ENCODE measurements at regions not wholly inside any gene's neighbourhood (a gene's known extent, or its start where the extent isn't known, plus 50 kb on each side); places are given as distances from the start of the nearest gene placed in this dataset.
A peak's percentile ranks its signal among the peaks of the same experiment; 100 is the strongest.
"Not testable (repeated sequence)": the region's sequence is repeated elsewhere in the genome, so short reads cannot be mapped to it uniquely, and the experiment has no call there.

DNA sequence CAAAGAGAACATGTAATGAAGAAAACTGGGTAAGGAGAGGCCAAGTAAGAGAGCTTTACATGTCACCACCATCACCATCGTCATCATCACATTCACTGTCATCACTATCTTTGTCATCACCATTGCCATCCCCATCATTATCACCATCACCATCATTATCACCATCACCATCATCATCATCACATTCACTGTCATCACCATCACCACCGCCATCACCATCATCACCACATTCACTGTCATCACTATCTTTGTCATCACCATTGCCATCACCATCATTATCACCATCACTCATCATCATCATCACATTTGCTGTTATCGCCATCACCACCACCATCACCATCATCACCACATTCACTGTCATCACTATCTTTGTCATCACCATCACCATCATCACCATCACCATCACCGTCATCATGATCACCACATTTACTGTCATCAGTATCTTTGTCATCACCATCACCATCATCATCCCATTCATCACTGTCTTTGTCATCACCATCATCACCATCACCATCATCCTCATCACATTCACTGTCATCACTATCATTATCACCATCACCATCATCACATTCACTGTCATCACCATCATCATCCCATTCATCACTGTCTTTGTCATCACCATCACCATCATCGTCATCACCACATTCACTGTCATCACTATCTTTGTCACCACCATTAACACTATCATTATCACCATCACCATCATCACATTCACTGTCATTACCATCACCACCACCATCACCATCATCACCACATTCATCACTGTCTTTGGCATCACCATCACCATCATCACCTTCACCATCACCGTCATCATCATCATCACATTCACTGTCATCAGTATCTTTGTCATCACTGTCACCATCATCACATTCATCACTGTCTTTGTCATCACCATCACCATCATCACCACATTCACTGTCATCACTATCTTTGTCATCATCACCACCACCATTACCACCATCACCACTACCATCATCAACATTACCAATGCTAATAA is 172.3 kb downstream of the ERMARD start:
- in situ Hi-C loops (cut with MboI; ENCODE audit: low pct_unique_long_range_greater_than_20kb, low sequenced_read_pairs) = no loop called here

DNA sequence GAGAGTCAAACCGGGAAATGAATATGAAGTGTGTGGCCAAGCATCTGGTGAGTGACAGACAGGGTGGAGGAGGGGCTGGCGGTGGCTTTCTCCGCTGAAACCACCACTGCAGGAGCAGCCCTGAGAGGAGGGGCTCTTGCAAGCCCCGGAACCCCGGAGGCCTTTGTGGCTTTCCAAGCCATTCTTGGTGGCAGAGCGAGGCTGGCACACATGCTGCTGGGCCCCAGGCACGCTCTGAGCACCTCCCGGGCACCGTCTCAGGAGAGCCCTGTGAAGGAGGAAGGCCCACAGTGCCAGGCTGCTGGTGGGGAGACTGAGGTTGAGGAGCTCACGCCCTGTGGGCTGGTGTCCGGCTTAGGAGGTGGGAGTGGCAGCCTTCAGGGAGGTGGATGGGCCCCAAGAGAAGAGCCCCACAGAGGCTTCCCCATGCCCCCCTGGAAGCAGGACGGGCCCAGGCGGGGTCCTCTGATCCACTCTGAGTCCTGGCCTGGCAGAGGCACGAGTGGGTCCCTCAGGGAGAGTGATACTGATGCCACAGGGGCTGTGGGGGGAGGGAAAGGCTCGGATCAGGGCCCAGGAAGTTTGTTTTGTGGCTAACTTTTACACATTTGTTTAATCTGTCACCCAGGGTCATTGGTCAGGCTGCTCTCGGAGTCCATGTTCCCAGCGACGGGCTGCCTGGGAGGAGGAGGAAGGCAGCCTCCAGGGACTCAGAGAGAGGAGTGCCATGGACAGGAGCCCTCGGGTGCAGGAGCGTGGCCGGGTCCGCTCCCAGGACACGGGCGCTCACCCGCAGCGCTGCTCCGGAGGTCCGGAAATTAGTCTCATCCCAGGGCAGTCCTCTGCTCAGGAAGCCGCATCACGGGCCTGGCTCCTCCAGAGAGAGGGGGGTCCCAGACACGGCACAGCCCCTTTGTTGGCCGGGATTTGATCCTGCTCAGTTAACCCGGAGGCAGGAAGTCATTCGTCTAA is 170.7 kb downstream of the ERMARD start:
- no peak for DNase-seq
- in situ Hi-C loops (cut with MboI; ENCODE audit: low pct_unique_long_range_greater_than_20kb, low sequenced_read_pairs) = no loop called here

More for the DNA sequence above, 172.3 kb downstream of the ERMARD start:
- no peak for DNase-seq

DNA sequence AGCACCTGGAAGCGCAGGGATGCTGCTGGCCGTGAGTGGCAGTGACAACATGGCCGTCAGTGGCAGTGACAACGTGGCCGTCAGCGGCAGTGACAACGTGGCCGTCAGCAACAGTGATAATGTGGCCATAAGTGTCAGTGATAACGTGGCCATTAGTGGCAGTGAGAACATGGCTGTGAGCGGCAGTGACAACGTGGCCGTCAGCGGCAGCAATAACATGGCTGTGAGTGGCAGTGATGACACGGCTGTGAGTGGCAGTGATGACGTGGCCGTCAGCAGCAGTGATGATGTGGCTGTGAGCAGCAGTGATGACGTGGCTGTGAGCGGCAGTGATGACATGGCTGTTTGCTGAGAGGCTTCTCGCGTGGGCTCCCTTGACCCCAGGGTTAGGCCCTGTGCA is 169.8 kb downstream of the ERMARD start:
- no peak for DNase-seq
- in situ Hi-C loops (cut with MboI; ENCODE audit: low pct_unique_long_range_greater_than_20kb, low sequenced_read_pairs) = no loop called here

DNA sequence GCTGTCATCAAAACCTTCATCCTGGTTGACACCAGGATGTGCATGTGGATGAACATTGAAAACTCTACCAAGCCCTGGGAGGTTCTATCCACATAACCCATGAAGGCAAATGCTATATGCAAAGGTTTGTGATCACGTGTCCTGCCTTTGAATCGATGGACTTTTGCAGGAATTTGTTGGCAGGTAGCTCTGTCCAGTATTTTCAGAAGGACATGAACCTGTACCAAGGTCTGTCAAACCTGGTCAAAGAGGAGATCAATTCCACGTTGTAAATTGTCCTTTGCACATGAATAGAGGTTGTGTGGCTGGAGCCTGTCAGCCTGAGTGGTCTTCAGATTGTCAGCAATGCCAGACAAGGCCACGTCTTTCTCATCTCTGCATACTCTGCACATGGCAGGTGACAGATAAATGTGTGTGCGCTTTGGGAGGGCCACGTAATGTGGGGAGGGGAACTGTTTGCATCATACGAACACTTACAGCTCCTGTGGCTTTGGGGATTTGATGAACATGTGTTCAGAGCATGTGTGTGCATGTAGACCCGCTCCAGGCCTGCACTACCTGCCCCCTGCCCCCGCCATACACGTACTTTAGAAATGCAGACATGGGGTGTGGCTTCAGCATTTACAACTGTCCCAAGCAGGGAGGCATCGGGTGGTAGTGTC is 169.1 kb downstream of the ERMARD start:
- in situ Hi-C loops (cut with MboI; ENCODE audit: low pct_unique_long_range_greater_than_20kb, low sequenced_read_pairs) = no loop called here
- no peak for DNase-seq

DNA sequence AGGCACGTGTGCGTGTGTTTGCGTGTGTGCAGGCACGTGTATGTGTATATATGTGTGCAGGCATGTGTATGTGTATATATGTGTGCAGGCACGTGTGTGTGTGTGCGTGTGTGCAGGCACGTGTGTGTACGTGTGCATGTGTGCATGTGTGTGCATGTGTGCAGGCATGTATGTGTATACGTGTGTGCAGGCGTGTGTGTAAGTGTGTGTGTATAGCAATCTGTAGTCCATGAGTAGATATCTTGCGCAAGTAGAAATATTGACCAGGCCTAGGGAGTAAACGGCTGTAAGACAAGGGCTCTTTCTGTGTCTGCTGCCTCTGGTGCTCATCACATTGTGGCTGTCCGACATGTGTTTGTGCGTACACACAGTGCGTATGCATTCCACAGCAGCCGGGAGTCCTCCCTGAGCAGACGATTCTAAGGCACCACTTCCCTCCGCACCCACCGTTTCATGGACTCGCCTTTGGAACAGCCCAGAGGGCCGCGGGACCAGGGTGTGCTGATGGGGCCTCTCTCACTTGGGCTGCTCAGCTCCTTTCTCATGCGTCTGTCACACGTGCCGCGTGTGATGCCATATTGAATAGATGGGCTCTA is 167.6 kb downstream of the ERMARD start:
- in situ Hi-C loops (cut with MboI; ENCODE audit: low pct_unique_long_range_greater_than_20kb, low sequenced_read_pairs) = no loop called here
- DNase-seq = no peak

DNA sequence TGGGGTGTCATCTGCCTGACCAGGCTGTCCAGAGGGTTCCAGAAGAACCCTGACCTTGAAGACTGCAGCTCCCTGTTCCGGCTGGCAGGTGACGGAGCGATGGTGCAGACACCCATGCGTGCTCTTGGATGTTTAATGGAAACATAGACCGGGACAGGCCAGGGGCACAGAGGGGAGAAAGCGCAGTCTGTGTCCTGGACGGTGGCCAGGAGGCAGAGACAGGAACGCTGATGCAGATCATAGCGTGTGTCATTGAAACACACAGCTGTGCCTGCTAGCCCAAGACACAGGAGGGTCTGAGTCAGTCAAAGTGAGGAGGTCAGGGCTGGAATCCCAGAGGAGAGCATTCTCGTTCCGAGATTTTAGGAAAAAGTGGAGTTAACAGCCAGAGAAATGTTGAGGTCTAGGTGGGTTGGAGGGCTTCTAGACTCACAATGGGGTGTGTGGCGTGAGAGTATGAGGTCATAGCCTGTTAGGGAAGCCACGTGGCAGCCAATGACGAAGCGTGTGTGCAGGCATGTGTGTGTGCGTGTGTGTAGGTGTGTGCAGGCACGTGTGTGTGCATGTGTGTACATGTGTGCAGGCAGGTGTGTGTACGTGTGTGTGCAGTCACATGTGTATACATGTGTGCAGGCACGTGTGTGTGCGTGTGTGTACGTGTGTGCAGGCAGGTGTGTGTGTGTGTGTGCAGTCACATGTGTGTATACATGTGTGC is 167.0 kb downstream of the ERMARD start:
- in situ Hi-C loops (cut with MboI; ENCODE audit: low pct_unique_long_range_greater_than_20kb, low sequenced_read_pairs) = no loop called here
- DNase-seq = no peak

DNA sequence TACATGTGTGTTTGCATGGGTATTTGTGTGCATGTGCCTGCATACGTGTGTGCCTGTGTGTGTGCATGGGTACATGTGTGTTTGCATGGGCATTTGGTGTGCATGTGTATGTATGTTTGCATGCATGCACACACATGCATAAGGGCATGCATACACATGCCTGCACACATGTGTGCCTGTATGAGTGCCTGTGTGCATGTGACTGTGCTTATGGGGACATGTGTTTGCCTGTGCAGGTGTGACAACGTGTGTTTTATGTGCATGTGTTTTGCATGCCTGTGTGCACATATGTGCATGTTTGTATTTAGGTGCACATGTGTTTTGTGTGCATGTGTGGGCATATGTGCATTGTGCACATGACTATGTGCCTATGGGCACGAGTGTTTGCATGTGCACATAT is 165.7 kb downstream of the ERMARD start:
- in situ Hi-C loops (cut with MboI; ENCODE audit: low pct_unique_long_range_greater_than_20kb, low sequenced_read_pairs) = no loop called here

DNA sequence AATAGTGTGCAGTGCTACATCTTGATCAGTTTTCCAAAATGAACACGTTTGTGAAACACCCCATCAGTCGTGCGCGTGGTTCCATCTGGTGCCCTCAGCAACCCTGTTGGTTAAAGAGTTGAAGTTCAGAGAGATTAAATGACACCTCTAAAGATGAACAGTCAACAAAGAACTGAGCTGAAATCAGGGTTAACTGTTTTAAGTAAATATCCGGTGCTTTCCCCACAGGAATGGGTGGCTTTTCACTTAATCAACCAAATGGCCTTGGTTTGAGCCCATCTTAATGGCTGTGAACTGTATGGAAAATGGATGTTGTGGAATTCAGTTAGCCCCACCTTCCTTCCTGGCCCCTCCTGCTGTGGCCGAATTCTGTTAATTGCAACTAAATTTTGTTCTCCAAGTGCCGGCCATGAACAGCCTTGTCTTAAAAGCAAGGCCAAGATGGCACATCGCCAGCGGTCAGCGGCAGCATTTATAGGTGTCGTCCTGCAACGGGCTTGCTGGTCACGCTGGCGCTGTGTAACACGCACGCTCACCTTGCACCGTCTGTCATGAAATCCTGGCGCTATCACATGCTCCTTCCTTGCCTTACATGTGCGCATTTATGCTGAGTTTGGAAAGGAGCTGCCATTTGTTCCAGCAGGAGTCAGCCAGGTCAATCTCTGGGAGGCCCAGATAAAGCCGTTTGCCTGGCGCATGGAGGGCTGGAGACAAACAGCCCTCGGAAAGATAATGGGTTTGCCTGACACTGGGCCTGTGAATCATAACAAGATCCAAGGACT is 164.5 kb downstream of the ERMARD start:
- in situ Hi-C loops (cut with MboI; ENCODE audit: low pct_unique_long_range_greater_than_20kb, low sequenced_read_pairs) = no loop called here
- no peak for DNase-seq

More for the DNA sequence above, 165.7 kb downstream of the ERMARD start:
- DNase-seq = no peak

DNA sequence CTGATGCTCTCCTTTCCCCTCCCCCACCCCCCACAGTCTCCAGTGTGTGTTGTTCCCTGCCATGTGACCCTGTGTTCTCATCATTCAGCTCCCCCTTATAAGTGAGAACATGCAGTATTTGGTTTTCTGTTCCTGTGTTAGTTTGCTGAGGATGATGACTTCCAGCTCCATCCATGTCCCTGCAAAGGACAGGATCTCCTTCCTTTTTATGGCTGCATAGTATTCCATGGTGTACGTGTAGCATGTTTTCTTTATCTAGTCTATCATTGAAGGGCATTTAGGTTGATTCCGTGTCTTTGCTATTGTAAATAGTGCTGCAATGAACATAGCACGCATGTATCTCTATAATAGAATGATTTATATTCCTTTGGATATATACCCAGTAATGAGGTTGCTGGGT is 162.3 kb downstream of the ERMARD start:
- DNase-seq; in situ Hi-C loops (cut with MboI; ENCODE audit: low pct_unique_long_range_greater_than_20kb, low sequenced_read_pairs): not testable (repeated sequence)

DNA sequence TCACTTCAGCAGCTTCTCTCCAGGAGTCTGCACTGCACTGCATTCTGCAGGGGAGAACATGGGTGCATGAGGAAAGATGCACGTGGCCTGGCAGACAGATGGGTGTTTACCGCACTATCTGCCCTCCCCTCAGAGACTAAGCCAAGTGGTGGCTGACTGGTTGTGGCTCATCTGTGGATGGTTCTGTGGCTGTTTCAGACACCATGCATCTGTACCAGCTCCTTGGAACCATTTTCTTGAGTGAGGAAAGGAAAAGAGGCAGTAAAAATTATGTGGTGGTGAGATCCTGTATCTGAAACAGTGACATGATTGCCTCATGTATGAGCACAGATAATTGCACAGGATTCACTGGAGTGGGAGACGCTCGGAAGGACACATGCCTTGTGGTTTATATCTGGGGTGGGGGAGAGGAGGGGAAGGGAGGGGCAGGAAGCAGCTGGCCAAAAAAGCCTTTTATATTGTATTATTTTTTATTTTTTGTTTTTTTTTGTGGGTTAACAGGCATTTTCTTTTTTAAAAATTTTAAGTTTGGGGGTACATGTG is 161.7 kb downstream of the ERMARD start:
- in situ Hi-C loops (cut with MboI; ENCODE audit: low pct_unique_long_range_greater_than_20kb, low sequenced_read_pairs) = no loop called here
- peak; percentile 20 for DNase-seq

DNA sequence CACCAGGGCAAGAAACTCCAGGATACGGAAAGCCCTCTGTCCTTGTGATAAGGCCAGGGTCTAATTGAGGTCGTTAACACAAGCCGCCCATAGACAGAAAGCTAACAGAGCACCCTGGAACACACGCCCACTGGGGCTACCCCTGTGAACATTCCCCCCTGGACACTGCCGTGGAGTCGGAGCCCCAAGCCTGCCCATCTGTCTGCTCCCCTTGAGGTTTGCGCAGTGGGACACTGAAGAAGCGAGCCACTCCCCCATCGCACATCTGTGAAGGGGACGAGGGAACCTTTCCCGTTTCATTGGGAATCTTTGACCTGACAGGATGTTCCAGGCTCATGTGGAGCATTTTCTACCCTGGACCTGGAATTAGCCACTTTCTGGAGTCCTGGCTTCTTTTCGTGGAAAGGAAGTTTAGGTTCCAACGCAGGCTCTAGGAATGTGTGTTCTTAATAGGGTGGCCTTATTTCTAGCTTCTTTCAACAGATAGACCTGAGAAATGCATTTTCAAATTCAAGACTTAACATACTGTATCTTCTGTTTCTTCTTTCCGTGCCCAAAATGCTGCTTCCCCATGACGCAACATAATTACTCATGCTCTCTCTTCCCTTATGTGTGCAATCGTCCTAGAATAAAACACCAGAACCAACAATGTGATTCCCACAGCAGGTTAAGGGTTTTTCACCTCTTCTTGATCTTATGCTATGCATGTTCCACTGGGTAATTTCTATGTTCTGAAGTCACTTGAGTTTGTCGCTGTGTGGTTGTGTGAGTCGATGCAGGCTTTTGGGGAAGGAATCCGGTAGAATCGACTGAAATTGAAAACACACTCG is 161.1 kb downstream of the ERMARD start:
- in situ Hi-C loops (cut with MboI; ENCODE audit: low pct_unique_long_range_greater_than_20kb, low sequenced_read_pairs) = no loop called here
- no peak for DNase-seq

DNA sequence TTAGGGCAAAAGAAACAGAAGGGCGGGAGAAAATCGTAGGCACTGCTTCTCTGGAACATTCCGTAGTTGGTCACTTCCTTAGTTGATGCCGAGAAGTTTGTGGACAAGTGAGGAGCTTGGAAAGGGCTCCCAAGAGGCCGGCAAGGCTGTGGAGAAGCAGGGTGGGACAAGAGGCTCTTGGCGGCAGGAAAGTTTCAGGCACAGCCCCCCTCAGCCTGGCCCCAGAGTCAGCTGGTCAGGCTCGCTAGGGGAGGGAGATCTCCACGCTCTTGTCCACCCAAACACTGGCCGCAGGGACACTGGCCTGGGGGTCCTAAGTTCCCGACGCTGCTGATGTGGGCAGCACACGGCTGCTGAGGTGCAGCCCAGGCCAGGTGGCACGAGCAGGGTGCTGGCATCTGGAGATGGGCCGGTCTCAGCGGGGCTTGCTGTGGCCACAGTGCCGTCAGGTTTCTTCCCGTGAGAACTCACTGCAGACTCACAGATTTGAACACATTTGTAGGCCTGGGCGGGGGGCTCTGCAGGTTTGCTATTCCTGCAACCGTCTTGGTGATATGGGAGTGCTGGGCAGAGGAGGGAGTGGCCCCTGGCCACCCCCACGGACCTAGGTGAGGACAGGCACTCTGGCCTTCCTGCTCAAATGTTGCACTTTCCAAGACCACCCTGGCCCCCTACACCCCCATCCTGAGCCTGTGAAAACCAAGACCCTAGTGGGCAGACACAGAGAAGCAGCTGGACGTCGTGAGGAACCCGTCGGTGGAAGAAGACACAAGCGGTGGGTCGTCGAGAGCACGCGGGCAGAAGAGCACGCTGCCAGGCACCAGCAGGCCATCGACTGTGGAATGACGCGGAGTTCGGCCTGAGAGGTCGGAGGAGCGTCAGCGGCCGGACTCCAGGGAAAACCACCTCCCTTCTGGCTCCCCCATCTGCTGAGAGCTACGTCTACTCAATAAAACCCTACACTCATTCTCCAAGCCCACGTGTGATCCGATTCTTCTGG is 160.1 kb downstream of the ERMARD start:
- DNase-seq = no peak
- in situ Hi-C loops (cut with MboI; ENCODE audit: low pct_unique_long_range_greater_than_20kb, low sequenced_read_pairs) = no loop called here

DNA sequence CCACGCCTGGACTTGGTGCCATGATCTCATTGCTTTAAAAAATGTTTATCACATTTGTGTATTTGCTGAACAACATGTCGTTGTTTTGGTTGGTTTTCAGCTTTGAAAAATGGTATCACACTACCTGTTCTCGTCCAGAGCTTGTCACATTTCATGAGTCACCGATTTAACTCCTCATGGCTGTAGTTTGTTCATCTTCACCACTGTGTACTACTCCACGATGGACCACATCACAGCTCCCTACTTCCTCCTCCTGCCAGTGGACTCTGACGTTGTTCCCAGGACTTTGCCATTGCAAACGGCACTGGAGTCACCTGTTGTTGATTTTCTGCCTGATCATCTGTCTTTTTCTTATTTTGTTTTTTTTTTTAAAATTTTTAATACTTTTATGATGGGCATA is 157.7 kb downstream of the ERMARD start:
- in situ Hi-C loops (cut with MboI; ENCODE audit: low pct_unique_long_range_greater_than_20kb, low sequenced_read_pairs) = no loop called here
- DNase-seq = no peak

DNA sequence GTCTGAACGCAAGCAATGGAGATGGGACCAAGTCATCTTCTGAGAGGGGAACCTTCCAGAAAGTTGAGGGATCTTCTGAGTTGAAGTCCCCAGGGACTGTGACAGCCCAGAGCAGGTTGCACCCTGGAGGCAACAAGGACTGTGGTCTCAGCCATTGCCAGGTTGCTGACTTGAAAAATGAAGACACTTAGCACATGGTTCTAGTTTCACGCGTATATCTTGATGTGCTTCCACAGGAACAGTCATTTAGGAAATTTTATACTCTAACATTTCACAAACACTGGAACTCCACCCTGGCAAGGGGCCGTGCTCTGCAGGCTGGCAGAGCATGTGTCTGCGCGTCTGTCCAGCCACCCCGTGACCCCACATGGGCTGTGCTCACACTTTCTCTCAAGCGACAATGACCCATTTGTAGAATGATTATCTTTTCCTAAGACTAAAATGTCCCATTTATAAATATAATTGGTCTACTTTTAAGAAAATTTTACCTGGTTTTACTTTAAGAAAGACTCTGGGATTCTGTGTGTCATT is 157.0 kb downstream of the ERMARD start:
- DNase-seq = no peak
- in situ Hi-C loops (cut with MboI; ENCODE audit: low pct_unique_long_range_greater_than_20kb, low sequenced_read_pairs) = no loop called here

DNA sequence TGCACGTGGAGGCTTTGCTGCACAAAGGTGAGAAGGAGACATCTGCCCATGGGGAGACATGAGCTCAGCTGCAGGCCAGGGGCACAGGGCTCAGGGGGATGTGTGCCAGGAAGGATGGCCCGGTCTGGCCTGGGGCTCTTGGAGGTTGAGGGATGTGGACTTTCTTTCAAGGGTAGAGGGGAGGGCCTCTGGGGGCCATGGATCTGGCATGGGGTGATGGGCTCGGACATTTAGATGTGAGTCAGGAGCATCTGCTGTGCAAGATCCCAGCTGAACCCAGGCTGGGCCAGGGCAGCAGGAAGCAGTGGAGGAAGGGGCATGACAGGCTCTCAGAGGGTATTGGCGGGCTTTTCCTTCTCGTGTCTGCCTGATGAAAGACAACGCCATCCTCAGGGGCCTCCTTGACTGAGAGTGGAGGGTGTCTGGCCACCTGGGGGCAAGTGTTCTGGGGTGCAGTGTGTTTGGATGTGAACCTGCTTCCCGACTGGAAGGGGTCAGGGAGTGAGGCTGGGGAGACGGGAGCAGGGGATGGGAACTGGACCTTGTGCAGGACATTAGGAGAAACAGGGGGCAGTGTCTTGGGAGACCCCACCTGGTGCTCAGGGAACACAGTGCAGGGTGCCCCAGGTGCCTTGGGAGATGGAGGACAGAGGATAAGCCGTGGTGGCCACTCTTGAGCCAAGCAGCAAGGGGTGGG is 156.1 kb downstream of the ERMARD start:
- in situ Hi-C loops (cut with MboI; ENCODE audit: low pct_unique_long_range_greater_than_20kb, low sequenced_read_pairs) = no loop called here
- DNase-seq = no peak
